Adrenal gland (tissue), 5 donors: ENCODE measurements at regions not wholly inside any gene's neighbourhood (a gene's known extent, or its start where the extent isn't known, plus 50 kb on each side); places are given as distances from the start of the nearest gene placed in this dataset.

Experiments used
- POLR2A ChIP-seq, 2 donors: fragments of 450-650 bp; IDR thresholded peaks; one replicate each; pipeline ENCODE4 v1.6.1; 2017; ENCODE audit warnings: antibody characterized with exemption in 2 of 2, mild to moderate bottlenecking in 2 of 2, moderate library complexity in 1 of 2
- TF ChIP-seq, protein P1 (sequence below), 6 experiments: fragments of 450-650 bp in 4 of 6; fragments of 200-600 bp in 2 of 6; sonication (generic) in 1 of 6; IDR thresholded peaks; 1 replicate in 5 of 6; 2 replicates in 1 of 6; pipeline versions ENCODE4 v1.5.1 to v1.8.0; 2016 to 2021; ENCODE audit warnings: antibody characterized with exemption in 6 of 6, mild to moderate bottlenecking in 2 of 6, moderate library complexity in 1 of 6
- donor health status: DM: no; HTN: no; CAD: no.

- TF ChIP-seq, protein P1, sequence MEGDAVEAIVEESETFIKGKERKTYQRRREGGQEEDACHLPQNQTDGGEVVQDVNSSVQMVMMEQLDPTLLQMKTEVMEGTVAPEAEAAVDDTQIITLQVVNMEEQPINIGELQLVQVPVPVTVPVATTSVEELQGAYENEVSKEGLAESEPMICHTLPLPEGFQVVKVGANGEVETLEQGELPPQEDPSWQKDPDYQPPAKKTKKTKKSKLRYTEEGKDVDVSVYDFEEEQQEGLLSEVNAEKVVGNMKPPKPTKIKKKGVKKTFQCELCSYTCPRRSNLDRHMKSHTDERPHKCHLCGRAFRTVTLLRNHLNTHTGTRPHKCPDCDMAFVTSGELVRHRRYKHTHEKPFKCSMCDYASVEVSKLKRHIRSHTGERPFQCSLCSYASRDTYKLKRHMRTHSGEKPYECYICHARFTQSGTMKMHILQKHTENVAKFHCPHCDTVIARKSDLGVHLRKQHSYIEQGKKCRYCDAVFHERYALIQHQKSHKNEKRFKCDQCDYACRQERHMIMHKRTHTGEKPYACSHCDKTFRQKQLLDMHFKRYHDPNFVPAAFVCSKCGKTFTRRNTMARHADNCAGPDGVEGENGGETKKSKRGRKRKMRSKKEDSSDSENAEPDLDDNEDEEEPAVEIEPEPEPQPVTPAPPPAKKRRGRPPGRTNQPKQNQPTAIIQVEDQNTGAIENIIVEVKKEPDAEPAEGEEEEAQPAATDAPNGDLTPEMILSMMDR (IDR thresholded peaks at IDR 0.05) = no peak
- TF ChIP-seq POLR2A (IDR thresholded peaks at IDR 0.05) = no peak
Measured at GRCh38 chr21:33976082-33977016, 60.7 kb upstream of the ATP5PO start.
